Thyroid gland (tissue), 4 donors: ENCODE measurements at regions not wholly inside any gene's neighbourhood (a gene's known extent, or its start where the extent isn't known, plus 50 kb on each side); places are given as distances from the start of the nearest gene placed in this dataset.

ENCODE experiments used
- POLR2A ChIP-seq, 2 donors: fragments of 450-650 bp; IDR thresholded peaks; one replicate each; pipeline ENCODE4 v1.6.1; 2017; ENCODE audit warnings: antibody characterized with exemption in 2 of 2, mild to moderate bottlenecking in 2 of 2, moderate library complexity in 1 of 2
- TF ChIP-seq, protein P1 (sequence below), 6 experiments: fragments of 200-600 bp in 3 of 6; fragments of 450-650 bp in 3 of 6; sonication (generic) in 3 of 6; IDR thresholded peaks; one replicate each; pipeline ENCODE4 v1.5.1; 2016 to 2019; ENCODE audit warnings: antibody characterized with exemption in 6 of 6, mild to moderate bottlenecking in 2 of 6, inconsistent platforms in 1 of 6, moderate library complexity in 1 of 6

GRCh38 chr19:28596561-28597071 is 616.3 kb downstream of the UQCRFS1 start:
- TF ChIP-seq, protein P1, sequence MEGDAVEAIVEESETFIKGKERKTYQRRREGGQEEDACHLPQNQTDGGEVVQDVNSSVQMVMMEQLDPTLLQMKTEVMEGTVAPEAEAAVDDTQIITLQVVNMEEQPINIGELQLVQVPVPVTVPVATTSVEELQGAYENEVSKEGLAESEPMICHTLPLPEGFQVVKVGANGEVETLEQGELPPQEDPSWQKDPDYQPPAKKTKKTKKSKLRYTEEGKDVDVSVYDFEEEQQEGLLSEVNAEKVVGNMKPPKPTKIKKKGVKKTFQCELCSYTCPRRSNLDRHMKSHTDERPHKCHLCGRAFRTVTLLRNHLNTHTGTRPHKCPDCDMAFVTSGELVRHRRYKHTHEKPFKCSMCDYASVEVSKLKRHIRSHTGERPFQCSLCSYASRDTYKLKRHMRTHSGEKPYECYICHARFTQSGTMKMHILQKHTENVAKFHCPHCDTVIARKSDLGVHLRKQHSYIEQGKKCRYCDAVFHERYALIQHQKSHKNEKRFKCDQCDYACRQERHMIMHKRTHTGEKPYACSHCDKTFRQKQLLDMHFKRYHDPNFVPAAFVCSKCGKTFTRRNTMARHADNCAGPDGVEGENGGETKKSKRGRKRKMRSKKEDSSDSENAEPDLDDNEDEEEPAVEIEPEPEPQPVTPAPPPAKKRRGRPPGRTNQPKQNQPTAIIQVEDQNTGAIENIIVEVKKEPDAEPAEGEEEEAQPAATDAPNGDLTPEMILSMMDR (IDR thresholded peaks at IDR 0.05) = no peak
- no peak for TF ChIP-seq POLR2A (IDR thresholded peaks at IDR 0.05)
